ENCODE measurements at regions not wholly inside any gene's neighbourhood (a gene's known extent, or its start where the extent isn't known, plus 50 kb on each side); places are given as distances from the start of the nearest gene placed in this dataset.

DNA sequence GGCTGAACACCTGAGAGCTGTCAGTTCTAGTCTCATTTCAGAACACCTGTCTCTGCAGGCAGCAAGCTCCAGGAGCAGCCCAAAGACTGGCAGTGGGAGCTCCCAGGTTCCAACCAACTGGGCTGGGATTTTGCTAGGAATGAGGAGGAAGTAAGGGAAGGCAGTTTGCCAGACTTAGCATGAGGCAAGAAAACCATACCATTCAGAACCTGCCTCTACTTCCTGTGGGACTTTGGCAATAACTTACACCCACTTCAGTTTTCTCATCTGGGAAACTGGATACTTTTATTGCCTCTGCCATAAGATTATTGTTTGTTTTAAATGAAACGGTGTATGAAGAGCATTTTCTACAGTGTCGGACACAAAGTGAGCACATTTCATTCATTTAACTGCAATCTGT is 363.7 kb upstream of the ISX start:
- DNase-seq (ENCODE audit: low read depth), result no peak
- H3K4me3 ChIP-seq (ENCODE audit: control insufficient read depth, low read depth, low read length), result no peak overlapping the region
- TF ChIP-seq, protein P1, sequence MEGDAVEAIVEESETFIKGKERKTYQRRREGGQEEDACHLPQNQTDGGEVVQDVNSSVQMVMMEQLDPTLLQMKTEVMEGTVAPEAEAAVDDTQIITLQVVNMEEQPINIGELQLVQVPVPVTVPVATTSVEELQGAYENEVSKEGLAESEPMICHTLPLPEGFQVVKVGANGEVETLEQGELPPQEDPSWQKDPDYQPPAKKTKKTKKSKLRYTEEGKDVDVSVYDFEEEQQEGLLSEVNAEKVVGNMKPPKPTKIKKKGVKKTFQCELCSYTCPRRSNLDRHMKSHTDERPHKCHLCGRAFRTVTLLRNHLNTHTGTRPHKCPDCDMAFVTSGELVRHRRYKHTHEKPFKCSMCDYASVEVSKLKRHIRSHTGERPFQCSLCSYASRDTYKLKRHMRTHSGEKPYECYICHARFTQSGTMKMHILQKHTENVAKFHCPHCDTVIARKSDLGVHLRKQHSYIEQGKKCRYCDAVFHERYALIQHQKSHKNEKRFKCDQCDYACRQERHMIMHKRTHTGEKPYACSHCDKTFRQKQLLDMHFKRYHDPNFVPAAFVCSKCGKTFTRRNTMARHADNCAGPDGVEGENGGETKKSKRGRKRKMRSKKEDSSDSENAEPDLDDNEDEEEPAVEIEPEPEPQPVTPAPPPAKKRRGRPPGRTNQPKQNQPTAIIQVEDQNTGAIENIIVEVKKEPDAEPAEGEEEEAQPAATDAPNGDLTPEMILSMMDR (conservative IDR thresholded peaks at IDR 0.05; ENCODE audit: control insufficient read depth, insufficient read depth, low read depth, low read length), result no peak

DNA sequence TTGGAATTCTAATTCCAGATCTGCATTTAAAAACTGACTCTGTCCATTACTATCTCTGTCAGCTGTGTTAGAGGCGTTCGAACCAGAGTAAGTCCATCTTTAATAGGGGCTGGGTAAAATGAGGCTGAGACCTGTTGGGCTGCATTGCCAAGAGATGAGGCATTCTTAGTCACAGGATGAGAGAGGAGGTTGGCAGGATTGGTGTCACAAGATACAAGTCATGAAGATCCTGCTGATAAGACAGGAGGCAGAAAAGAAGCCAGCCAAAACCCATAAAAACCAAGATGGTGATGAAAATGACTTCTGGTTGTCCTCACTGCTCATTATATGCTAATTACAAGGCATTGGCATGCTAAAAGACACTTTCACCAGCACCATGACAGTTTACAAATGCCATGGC is 356.3 kb upstream of the ISX start:
- no peak for DNase-seq (ENCODE audit: low read depth)
- TF ChIP-seq, protein P1 (conservative IDR thresholded peaks at IDR 0.05; ENCODE audit: control insufficient read depth, insufficient read depth, low read depth, low read length), result no peak
- H3K4me3 ChIP-seq (ENCODE audit: control insufficient read depth, low read depth, low read length), result no peak overlapping the region

DNA sequence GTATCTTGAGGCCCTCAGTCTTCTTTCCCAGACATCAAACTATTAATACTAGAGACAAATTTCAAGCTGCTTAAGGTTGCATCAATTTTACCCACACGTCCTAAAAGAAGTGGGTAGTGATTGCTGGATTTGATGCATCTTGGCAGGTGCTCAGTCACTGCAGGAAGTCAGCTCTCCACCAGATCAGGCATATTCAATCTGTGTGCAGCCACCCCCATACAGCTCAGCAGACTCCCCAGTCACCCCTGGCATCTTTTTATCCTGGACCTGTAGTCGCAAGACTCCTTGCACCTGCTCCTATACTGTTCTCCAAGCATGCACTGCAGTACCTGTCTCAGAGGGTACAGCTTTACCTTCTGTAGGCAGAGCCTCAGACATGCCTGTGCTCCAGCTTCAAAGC is 343.1 kb upstream of the ISX start:
- TF ChIP-seq, protein P1 (conservative IDR thresholded peaks at IDR 0.05; ENCODE audit: control insufficient read depth, insufficient read depth, low read depth, low read length), result no peak
- DNase-seq (ENCODE audit: low read depth), result no peak
- no peak overlapping the region for H3K4me3 ChIP-seq (ENCODE audit: control insufficient read depth, low read depth, low read length)

DNA sequence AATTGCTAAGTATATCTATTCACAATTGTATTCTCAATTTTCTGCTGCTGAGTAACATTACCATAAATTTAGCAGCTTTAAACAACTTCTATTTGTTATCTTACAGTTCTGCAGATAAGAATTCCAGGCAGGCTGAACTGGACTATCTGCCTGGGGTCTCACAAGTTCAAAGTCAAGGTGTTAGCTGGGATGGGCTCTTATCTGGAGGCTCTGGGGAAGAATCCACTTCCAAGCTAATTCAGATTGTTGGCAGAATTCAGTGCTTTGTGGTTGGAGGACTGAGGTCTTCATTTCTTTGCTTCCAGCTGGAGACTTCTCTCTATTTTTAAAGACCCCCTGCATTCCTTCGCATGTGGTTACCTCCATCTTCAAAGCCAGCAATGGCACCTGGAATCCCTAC is 329.9 kb upstream of the ISX start:
- no peak for DNase-seq (ENCODE audit: low read depth)
- H3K4me3 ChIP-seq (ENCODE audit: control insufficient read depth, low read depth, low read length), result no peak overlapping the region
- TF ChIP-seq, protein P1 (conservative IDR thresholded peaks at IDR 0.05; ENCODE audit: control insufficient read depth, insufficient read depth, low read depth, low read length), result no peak

DNA sequence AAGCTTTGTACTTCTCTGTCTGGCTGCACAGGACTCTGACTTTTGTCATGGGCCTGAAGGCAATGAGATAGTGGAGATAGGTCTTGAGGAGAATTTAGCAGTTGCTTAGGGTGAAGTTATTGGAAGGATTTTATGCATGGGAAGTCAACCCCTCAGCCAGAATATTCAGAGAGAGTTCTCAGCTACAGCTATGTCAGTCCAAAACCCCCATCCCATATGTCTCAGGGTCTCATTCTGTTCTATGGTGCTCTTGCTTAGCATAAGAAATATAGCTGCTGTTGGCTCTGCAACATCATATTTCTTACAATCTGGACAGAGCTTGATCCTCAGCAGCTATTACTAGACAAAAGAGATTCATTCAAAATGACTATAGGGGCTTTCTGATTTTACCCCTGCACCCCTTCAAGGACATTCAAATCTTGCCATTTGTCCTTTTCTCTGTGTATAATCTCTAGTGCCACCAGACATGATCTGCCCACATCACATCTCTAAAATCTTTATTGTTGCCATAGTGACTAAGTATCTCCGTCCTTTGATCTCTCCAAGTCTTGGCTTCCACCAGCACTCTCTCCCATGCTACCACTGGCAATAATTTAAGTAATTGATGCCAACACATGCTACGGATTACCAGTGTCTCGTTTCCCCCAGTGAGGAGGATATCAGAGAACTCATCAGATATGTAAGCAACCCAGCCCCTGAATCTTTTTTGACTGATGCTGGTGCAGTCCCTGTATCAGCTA is 327.1 kb upstream of the ISX start:
- TF ChIP-seq, protein P1 (conservative IDR thresholded peaks at IDR 0.05; ENCODE audit: control insufficient read depth, insufficient read depth, low read depth, low read length), result no peak
- H3K4me3 ChIP-seq (ENCODE audit: control insufficient read depth, low read depth, low read length), result no peak overlapping the region
- no peak for DNase-seq (ENCODE audit: low read depth)

DNA sequence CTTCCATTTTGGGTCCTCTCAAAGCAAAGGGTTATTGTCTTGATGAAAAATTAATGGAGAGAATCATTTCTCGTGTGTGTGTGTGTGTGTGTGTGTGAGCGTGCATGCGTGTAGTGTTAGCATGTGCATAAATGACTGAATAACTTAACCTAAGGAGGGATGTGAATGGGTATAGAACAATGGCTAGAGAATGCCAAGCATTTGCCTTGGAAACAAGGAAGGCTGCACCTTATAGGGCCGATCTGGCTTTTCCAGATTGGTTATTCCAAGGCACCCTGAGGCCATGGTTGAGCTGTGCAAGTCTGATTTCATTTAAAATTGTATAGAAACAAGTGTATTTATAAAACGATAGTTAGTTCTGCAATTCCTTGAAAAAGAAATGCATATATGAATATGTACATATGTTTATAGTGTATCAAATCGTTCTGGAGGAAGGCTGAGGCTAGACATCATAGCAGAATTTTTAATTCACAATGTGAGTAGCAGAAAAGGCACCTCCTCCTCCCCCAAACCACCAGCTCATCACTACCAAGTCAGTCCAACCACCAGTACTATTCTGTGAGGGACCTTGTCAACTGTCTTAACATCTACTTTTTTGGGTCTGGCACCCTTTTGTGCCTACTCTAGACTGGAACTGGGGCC is 322.7 kb upstream of the ISX start:
- no peak for DNase-seq (ENCODE audit: low read depth)
- H3K4me3 ChIP-seq (ENCODE audit: control insufficient read depth, low read depth, low read length), result no peak overlapping the region
- TF ChIP-seq, protein P1 (conservative IDR thresholded peaks at IDR 0.05; ENCODE audit: control insufficient read depth, insufficient read depth, low read depth, low read length), result no peak
